GM23248 (cell line): ENCODE measurements at regions not wholly inside any gene's neighbourhood (a gene's known extent, or its start where the extent isn't known, plus 50 kb on each side); places are given as distances from the start of the nearest gene placed in this dataset.

Experiments
- DNase-seq: peaks from one replicate; pipeline ENCODE4 v3.0.0-alpha.2; 2015
- H2AFZ ChIP-seq: fragments of 200-600 bp; sonication (generic); 2 replicates; pipeline ENCODE4 v1.6.1; 2016; ENCODE audit warnings: antibody characterized with exemption
- H3F3A ChIP-seq: fragments of 200-600 bp; sonication (generic); 2 replicates; pipeline ENCODE4 v1.6.1; 2016; ENCODE audit warnings: mild to moderate bottlenecking, antibody characterized with exemption, mixed run types; ENCODE audit not compliant: insufficient read depth
- H3K27ac ChIP-seq: fragments of 200-600 bp; sonication (generic); 2 replicates; pipeline ENCODE4 v1.5.1; 2016; ENCODE audit warnings: mild to moderate bottlenecking
- H3K27me3 ChIP-seq: fragments of 200-600 bp; sonication (generic); replicated peaks from 2 replicates; pipeline ENCODE4 v1.6.1; 2016; ENCODE audit warnings: mild to moderate bottlenecking; ENCODE audit not compliant: insufficient read depth
- H3K36me3 ChIP-seq: fragments of 200-600 bp; sonication (generic); 2 replicates; pipeline ENCODE4 v1.6.1; 2016; ENCODE audit warnings: low read depth, mild to moderate bottlenecking
- H3K4me1 ChIP-seq: fragments of 200-600 bp; sonication (generic); 2 replicates; pipeline ENCODE4 v1.6.1; 2016; ENCODE audit warnings: mild to moderate bottlenecking; ENCODE audit not compliant: insufficient read depth
- H3K4me2 ChIP-seq: fragments of 200-600 bp; sonication (generic); one replicate; pipeline ENCODE4 v1.6.1; 2016; ENCODE audit warnings: mild to moderate bottlenecking; ENCODE audit not compliant: unreplicated experiment
- H3K4me3 ChIP-seq: fragments of 200-600 bp; sonication (generic); 2 replicates; pipeline ENCODE4 v1.5.1; 2016; ENCODE audit warnings: mild to moderate bottlenecking
- H3K79me2 ChIP-seq: fragments of 200-600 bp; sonication (generic); 2 replicates; pipeline ENCODE4 v1.6.1; 2016; ENCODE audit warnings: mild to moderate bottlenecking; ENCODE audit not compliant: insufficient read depth
- H3K9ac ChIP-seq: fragments of 200-600 bp; sonication (generic); 2 replicates; pipeline ENCODE4 v1.6.1; 2016; ENCODE audit warnings: mild to moderate bottlenecking
- H3K9me2 ChIP-seq: fragments of 200-600 bp; sonication (generic); 2 replicates; pipeline ENCODE4 v1.6.1; 2016; ENCODE audit warnings: mixed run types, mild to moderate bottlenecking, moderate library complexity; ENCODE audit not compliant: insufficient read depth
- H3K9me3 ChIP-seq: fragments of 200-600 bp; sonication (generic); one replicate; pipeline ENCODE4 v1.6.1; 2017; ENCODE audit warnings: low read depth
- H4K20me1 ChIP-seq: fragments of 200-600 bp; sonication (generic); 2 replicates; pipeline ENCODE4 v1.6.0; 2016; ENCODE audit not compliant: insufficient read depth
- EZH2 ChIP-seq: fragments of 200-600 bp; sonication (generic); IDR thresholded peaks from 2 replicates; pipeline ENCODE4 v1.6.1; 2018; ENCODE audit warnings: antibody characterized with exemption, mild to moderate bottlenecking; ENCODE audit not compliant: insufficient read depth, poor library complexity, severe bottlenecking
- EZH2phosphoT487 ChIP-seq: fragments of 200-600 bp; sonication (generic); IDR thresholded peaks from 2 replicates; pipeline ENCODE4 v1.6.1; 2018; ENCODE audit warnings: antibody characterized with exemption, moderate library complexity, mild to moderate bottlenecking, low read depth; ENCODE audit not compliant: insufficient read depth
- WGBS, 2 experiments: methylation state at CpG; one replicate each; pipeline ENCODE4 v1.1.6; 2015 to 2017; ENCODE audit warnings: low lambda C conversion rate in 2 of 2, low coverage in 1 of 2; ENCODE audit errors: missing lambda C conversion rate in 2 of 2; 5-methylcytosine and 5-hydroxymethylcytosine counted together
- in situ Hi-C: fragments of 300-500 bp; cut with MboI; formaldehyde crosslinking; loops from 2 replicates; pipeline ENCODE4 v1.15.0; 2020

DNA sequence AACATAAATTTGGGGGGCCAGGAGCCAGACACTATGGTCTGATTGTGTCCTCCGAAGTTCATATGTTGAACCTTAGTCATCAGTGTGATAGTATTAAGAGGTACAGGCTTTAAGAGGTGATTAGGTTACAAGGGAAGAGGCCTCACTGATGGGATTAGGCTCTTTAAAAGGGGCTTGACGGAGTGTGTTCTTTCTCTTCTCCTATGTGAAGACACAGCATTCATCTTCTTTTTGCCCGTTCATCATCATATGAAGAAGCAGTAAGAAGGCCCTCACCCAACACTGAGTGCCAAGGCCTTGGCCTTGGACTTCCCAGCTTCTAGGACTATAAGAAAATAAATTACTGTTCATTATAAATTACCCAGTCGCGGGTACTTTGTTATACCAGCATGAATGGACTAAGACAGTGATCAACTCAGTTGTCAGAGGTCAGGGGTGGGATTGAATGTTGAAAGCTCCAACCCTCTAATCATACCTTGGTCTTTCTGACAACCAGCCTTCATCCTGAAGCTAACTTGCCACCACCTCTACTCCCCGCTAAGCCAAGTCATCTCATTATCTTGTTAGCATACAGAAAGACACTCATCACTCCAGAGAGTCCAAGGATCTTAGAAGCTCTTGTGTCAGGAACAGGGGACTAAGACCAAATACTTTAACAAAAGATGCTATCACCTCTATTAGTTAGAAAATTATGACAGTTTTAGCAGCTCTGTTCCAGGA lies 543.4 kb upstream of the DIPK2B start:
- DNase-seq, result peak; percentile 15
- Histone ChIP-seq H3K36me3 (peaks cover 49% of the 10 kb centered on the region), H3K4me1 (peaks cover 46% of the 10 kb centered on the region), H2AFZ (no peak overlapping the region), H3K79me2 (peaks cover 41% of the 10 kb centered on the region), H3K9me3 (no peaks in the 10 kb centered on the region), H3K9ac (no peak overlapping the region), H3K27me3 (no peaks in the 10 kb centered on the region), H3F3A (peaks cover 96% of the 10 kb centered on the region), H3K4me2 (no peak overlapping the region), H4K20me1 (no peaks in the 10 kb centered on the region), H3K4me3 (no peak overlapping the region), H3K9me2 (no peaks in the 10 kb centered on the region), H3K27ac (peak overlapping the region; percentile 64)
- in situ Hi-C loops, result loop anchor here (25.0 kb wide), 1 partner anchor 432 kb away; no protein-coding TSS in a partner anchor
- 85 to 92% methylated on average over 6 of the region's 6 CpGs for WGBS, 2 experiments
- TF ChIP-seq EZH2phosphoT487, result no peak
- TF ChIP-seq EZH2, result no peak

DNA sequence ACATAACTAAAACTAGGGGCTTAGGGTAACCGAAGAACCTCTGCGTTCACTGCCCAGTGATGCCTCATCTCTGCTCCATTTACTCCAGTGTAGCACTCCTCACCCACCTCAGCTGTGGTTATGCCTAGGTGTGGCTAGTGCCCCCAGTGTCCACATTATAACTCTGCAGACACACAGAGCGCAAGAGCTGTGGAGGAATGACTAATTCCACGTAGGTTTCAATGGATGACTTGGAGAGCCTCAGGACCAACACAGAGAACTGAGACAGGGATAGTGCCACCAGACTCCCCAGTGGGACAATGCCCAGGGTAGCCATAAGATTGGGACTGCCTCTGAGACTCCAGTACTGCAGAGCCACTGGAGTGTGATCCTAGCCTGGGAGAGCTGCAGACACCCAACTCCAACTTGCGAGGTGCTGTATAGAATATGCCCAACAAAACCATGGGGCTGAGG lies 542.4 kb upstream of the DIPK2B start:
- no peak overlapping the region for H2AFZ ChIP-seq
- peak overlapping the region; percentile 64 for H3K27ac ChIP-seq
- H3K36me3 ChIP-seq, result peaks cover 39% of the 10 kb centered on the region
- no peak overlapping the region for H3K4me3 ChIP-seq
- no peak for TF ChIP-seq EZH2phosphoT487
- no peak for TF ChIP-seq EZH2
- no peak overlapping the region for H3K4me2 ChIP-seq
- peaks cover 31% of the 10 kb centered on the region for H3K79me2 ChIP-seq
- peaks cover 36% of the 10 kb centered on the region for H3K4me1 ChIP-seq
- in situ Hi-C loops, result loop anchor here (25.0 kb wide), 1 partner anchor 431 kb away; no protein-coding TSS in a partner anchor
- no peaks in the 10 kb centered on the region for H3K9me3 ChIP-seq
- peak; percentile 77 for DNase-seq
- no peaks in the 10 kb centered on the region for H3K27me3 ChIP-seq
- H3K9me2 ChIP-seq, result no peaks in the 10 kb centered on the region
- H3K9ac ChIP-seq, result no peak overlapping the region
- H3F3A ChIP-seq, result peaks cover 92% of the 10 kb centered on the region
- no peaks in the 10 kb centered on the region for H4K20me1 ChIP-seq
- WGBS, 2 experiments, result 70 to 78% methylated on average over 5 of the region's 5 CpGs

DNA sequence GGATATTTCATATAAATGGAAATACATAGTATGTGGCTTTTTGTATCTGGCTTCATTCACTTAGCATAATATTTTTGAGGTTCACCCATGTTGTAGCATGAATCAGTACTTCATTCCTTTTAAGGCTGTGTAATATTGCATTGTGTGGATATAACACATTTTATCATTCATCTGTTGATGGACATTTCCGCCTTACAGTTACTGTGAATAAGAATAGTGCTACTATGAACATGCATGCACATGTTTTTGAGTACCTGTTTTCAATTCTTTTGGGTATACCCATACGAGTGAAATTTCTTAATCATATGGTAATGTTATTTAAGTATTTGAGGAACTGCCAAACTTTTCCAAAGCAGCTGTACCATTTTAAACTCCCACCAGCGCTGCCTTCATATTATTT lies 539.6 kb upstream of the DIPK2B start:
- Histone ChIP-seq H3K36me3 (peaks cover 13% of the 10 kb centered on the region), H3K27me3 (no peaks in the 10 kb centered on the region), H2AFZ (no peak overlapping the region), H3K4me3 (no peak overlapping the region), H3K27ac (0 out of 2 replicates have a peak overlapping the region, but pooled peaks have one; percentile 30), H3K9me2 (no peaks in the 10 kb centered on the region), H3K4me2 (no peak overlapping the region), H3F3A (peaks cover 65% of the 10 kb centered on the region), H4K20me1 (no peaks in the 10 kb centered on the region), H3K9ac (no peak overlapping the region), H3K4me1 (peaks cover 18% of the 10 kb centered on the region), H3K79me2 (peaks cover 5% of the 10 kb centered on the region), H3K9me3 (no peaks in the 10 kb centered on the region)
- DNase-seq, result no peak
- in situ Hi-C loops, result loop anchor here (25.0 kb wide), 1 partner anchor 428 kb away; no protein-coding TSS in a partner anchor
- no peak for TF ChIP-seq EZH2
- TF ChIP-seq EZH2phosphoT487, result no peak
- 32 to 35% methylated on average over 3 of the region's 3 CpGs for WGBS, 2 experiments

DNA sequence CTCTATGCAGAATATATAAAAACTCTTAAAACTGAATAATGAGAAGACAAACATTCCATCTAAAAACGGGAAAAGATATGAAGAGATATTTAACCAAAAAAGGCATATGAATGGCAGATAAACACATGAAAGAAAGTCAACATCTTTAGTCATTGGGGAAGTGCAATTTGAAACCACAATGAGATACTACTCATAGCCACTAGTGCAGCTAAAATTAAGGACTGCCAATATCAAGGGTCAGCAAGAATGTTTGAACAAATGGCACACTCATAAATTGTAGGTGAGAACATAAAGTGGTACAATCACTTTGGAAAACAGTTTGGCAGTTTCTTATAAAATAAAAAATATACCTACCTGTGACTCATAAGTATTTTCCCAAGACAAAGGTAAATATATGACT lies 534.9 kb upstream of the DIPK2B start:
- no peak for DNase-seq
- no peaks in the 10 kb centered on the region for H3K9me3 ChIP-seq
- H3F3A ChIP-seq, result peaks cover 21% of the 10 kb centered on the region; the same call in 1 of the 2 replicates
- H2AFZ ChIP-seq, result no peak overlapping the region
- H3K9me2 ChIP-seq, result no peaks in the 10 kb centered on the region
- in situ Hi-C loops, result loop anchor here (25.0 kb wide), 1 partner anchor 423 kb away; no protein-coding TSS in a partner anchor
- no peak overlapping the region for H3K4me3 ChIP-seq
- no peak overlapping the region for H3K4me2 ChIP-seq
- TF ChIP-seq EZH2, result no peak
- no peak for TF ChIP-seq EZH2phosphoT487
- H3K4me1 ChIP-seq, result peaks cover 5% of the 10 kb centered on the region; the same call in 1 of the 2 replicates
- H3K27ac ChIP-seq, result no peak overlapping the region
- H3K9ac ChIP-seq, result no peak overlapping the region
- 26 to 29% methylated on average over 1 of the region's 1 CpG for WGBS, 2 experiments
- no peaks in the 10 kb centered on the region for H3K79me2 ChIP-seq
- H3K27me3 ChIP-seq, result no peaks in the 10 kb centered on the region
- no peaks in the 10 kb centered on the region for H3K36me3 ChIP-seq
- no peaks in the 10 kb centered on the region for H4K20me1 ChIP-seq
